IPS-11a (cell line): ENCODE measurements at regions not wholly inside any gene's neighbourhood (a gene's known extent, or its start where the extent isn't known, plus 50 kb on each side); places are given as distances from the start of the nearest gene placed in this dataset.
"Not testable (repeated sequence)": the region's sequence is repeated elsewhere in the genome, so short reads cannot be mapped to it uniquely, and the experiment has no call there.

Source experiments
- H3K4me3 ChIP-seq: one replicate; pipeline ENCODE4 v1.5.1; 2013; ENCODE audit warnings: low read depth, low read length, control low read depth

DNA sequence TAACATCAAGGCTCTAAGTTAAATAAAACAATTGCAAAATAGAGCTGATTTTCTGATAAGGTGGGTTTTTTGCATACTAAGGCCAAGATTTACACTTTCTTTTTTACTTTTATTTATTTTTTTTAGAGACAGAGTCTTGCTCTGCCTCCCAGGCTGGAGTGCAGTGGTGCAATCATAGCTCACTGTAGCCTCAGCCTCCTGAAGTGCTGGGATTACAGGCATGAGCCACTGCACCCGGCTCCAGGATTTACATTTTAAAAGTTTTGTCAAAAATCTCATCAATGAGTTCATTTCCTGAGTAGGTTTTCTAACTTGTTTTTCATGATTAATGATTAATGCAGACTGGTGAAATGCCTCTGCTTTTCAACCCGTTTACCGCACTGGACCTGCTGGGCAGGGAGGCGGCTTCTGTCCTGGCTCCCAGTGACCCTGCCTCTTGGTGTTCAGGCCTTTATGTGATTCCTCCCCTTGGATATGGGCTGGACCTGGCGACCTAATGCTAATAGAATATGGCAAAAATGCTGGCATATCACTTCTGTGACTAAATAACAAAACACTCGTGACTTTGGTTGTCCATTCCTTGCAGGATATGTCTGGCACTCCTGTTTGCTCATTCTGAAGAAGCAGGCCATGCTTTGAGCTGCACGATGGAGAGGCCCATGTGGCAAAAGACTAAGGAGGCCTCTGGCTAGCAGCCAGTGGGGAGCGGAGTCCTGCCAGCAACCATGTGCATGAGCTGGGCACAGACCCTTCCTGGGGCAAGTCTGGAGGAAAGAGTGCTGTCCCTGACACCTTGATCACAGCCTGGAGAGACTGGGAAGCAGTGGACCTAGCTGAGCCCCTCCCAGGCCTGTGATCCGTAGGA lies 72.2 kb upstream of the PTCH1 start:
- no peak overlapping the region for H3K4me3 ChIP-seq

DNA sequence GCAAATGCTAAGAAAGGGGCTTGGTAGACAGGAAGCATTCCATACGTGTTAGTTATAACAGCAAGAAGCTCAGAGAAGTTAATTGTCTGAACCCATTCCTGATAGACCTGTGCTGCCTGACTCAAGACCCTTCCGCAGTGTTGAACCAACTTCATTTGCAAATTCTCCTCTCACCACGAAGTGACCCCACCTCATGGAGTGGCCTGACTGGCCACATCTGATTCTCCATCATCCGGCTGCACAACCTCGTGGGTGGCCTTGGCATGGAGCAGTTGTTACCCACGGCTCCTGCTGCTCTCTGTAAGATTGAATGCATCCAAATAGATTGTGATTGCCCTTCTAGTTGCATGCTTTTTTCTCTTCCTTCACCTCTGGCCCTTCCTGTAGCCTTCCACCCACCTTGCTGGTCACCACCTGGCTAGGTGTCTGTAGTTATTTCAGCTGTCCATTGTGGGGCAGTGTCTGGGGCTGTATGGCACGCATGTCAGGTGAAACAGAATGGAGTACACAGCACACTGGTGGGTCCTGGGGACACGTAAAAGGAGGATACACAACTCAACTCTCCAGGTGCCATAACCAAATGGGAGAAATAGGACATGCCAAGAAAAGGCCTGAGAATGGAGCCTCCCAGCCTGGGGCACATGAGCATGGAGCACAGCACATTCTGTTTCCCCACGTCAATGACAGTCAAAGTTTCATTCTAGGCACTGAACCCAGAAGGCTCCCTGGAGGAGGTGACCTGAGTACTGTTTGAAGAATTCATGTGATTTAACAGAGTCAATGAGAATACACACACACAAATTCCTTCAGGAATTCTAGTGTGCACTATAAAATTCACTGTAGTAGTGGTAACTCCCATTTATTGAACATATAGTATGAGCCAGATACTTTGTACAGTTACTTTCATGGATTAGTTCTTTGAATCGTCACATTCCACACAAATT lies 70.5 kb upstream of the PTCH1 start:
- no peak overlapping the region for H3K4me3 ChIP-seq

DNA sequence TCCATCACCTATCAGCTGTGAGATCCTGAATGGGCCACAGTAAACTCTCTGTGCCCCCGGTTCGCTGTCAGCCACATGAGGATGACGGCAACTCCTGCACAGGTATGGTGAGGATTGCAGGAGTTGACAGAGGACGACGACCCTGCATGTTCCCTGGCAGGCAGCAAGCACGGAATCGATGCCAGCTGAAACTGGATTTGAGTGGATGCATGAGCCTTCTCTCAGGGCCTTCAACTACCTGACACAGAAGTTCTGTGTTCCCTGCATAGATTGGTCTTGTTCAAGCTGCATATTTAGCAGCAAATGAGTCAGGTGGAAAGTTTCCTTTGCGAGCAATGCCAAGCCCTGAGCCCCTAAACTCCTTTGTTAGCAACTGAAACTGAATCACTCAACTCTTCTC lies 69.6 kb upstream of the PTCH1 start:
- H3K4me3 ChIP-seq = no peak overlapping the region

DNA sequence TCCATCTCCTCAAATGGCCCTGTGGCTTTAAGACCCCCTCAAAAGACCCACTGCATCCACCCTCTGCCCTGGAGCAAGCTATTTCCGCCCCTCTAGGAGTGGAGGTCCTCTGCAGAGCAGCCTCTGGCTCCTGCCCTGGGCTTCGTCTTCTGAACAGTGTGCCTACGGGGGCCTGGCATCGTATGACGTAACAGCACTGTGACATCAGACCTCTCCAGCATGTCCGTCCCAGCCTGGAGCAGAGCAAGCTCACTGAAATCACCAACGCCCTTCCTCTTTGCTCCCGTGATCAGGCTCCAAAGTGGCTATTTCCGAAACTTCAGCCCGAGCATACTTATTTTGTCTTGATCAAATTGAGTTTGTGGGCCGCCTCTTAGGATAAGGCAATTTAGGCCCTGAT lies 69.1 kb upstream of the PTCH1 start:
- H3K4me3 ChIP-seq = no peak overlapping the region

DNA sequence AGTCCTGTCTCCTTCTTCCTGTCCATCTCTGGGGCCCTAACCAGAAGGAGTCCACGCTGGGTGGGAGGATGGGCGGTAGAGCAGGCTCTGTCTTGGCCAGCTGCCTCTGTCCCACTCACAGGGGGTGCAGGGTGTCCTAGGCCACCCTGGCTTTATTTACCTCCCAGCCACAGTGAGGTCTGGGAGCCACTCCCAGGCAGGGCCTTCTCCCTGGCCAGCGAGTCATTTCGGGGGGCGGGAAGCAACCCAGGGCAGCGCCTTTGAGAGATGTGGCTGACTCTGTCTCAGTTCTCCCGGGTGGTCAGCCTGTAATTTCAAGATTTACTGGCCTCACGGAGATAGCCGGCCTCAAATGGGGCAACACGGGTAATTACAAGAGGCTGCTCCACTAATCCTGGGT lies 67.4 kb upstream of the PTCH1 start:
- no peak overlapping the region for H3K4me3 ChIP-seq

DNA sequence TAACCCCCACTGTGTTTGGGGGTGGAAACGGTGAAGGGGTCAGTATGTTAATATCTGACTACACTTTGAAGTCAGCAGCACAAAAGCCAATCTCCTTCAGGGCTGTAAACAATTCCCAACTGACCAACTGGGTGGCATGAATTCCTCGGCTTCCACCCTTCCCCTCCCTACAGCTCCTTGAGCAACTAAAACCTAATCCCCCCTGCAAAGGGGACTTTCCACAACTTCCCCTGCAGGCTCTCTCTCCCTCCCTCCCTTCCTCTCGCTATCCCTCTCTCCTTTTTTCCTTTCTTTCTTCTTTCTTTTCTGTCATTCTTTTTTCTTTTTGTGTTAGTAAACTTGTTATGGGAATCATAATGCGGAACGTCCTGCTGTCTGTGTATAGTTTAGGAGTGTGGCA lies 65.1 kb upstream of the PTCH1 start:
- H3K4me3 ChIP-seq = no peak overlapping the region

DNA sequence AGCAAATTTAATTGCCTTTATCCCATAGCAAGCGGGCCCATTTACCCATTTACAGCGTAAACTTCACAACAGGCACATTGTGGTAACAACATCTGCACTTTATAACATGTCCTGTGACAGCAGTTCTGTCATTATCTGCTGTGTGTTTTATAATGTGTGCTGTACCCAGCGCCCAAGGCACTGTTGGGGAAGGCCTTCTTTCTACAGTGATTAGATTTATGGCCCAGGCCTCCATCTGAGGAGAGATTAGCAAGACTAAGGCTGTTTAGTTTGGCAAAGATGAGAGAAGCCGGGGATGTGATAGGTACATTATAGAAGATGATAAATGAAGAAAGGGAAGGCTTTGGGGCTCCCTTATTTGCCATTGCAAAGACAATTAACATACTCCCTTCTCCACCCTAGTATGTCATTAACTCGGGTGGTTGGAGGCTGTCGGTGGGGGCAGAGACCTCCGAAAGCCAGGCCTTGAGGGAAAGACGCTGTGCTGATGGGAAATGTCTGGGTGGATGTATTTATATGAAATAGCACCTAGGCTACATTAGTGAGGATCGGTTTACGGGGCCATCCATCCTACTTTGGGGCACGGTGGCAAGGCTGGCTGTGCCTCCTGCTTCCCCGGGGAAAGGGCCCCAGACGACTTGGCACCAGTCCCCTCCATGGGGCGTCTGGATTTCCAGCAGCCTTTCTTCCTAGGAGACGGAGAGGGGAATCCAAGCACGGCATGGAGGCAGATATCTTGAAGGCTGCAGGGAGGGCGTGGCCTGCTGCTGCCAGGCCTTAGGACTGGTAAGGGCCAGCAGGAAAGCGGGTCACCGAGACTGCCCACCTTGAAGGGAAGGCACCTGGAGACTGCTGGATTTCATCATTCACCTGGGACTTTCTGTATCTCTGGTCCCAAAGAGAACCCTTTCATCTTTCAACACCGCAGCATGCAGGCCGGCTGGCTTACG lies 64.3 kb upstream of the PTCH1 start:
- H3K4me3 ChIP-seq = no peak overlapping the region

DNA sequence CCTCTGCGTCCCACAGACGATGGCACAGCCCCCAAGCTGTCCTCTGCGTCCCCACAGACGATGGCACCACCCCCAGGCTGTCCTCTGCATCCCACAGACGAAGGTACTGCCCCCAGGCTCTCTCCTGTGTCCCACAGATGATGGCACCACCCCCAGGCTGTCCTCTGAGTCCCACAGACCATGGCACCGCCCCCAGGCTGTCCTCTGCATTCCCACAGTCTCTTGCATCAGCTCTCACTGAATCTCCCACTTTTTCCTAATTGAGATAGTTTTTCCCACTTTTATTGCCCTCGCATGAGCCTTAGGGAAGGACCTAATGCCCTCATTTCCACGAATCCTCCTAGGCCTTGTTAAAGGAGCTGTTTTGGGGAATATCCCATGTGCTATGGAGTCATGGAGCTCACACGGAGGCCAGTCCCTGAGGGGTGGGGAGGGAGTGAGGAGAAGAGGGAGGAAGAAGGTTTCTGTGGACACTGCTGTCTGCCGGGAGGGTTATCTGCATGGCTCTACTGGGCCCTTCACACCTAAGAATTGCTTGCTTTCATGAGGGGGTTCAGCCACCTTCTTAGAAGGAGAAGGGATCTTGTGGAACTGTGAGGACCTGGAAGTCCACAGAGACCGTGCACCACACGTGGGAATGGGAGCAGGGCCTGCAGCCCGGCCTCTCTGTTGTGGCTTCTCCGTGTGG lies 58.2 kb upstream of the PTCH1 start:
- no peak overlapping the region for H3K4me3 ChIP-seq

DNA sequence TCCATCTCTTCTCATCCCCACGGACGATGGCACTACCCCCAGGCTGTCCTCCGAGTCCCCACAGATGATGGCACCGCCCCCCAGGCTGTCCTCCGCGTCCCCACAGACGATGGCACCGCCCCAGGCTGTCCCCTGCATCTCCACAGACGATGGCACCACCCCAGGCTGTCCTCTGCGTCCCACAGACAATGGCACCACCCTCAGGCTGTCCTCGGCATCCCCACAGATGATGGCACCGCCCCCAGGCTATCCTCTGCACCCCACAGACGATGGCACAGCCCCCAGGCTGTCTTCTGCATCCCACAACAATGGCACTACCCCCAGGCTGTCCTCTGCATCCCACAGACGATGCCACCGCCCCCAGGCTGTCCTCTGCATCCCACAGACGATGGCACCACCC lies 57.4 kb upstream of the PTCH1 start:
- H3K4me3 ChIP-seq = no peak overlapping the region

DNA sequence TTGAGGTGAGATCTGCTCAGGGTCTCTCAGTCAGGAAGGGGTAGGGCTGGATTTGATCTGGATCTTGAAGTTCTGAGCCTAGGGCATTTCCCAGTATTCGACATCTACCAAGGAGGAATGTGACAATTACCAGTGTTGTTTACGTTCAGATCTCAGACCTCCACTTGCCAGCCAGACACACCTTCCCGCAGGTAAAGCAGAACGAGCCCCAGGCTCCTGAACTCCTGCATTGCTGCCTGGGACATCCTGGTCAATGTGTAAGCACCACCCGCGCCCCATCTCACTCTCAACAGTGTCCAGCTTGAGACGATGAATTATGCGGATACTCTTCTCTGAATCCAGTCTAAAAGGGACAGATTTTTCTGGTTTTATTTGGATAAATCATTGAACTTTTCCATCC lies 56.7 kb upstream of the PTCH1 start:
- no peak overlapping the region for H3K4me3 ChIP-seq

DNA sequence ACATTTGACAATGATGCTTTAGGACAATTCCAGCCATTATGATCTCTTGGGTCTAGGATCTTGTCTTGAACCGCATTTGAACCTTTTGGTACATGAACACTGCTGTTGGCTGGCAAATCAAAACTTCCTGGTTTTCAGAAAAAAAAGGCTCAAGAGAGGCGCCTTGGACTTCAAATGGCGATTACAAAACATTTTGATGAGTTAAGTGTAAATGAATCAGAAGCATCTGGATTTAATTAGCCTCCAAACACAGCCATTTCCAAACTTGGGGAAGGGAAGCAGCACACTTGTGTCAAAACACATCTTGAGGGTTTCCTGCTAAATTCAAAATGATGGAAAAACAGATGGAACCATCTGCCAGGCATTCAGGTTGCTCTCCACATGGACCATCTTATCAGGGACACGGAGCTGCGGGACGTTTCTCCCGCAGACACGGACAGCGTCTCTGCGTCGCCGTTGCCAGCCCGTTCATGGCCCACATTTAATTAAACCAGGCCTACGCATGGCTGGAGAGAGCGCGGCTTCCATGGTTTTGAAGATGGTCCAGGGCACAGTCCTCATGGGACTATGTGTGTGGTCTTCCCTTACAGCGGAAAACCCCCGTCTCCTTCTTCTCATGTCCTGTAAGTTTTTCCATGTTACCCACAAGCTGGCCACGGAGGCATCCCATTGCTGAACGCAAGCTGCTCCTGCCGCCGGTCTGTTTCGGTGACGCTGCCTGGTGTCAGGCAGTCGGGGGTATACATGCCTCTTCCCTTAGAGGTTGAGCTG lies 55.8 kb upstream of the PTCH1 start:
- H3K4me3 ChIP-seq = no peak overlapping the region

DNA sequence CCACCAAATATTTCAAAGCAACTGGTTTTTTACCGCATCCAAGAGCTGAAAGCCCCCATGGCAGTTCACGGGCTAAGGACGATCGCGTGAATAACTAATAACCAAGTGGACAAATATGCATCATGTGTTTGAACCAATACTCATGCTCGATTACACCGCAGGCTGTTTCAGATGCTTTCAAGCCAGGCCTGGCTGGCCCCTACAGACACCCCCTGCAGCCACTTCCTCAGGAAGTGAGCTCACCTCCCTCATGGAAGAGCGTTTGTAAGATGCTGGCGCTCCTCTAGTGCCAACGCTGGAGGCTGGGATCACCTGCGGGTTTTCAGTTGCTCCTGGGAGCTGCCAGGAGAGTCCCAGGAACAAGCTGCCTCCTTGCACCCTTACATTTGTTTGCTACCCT lies 53.9 kb upstream of the PTCH1 start:
- no peak overlapping the region for H3K4me3 ChIP-seq

DNA sequence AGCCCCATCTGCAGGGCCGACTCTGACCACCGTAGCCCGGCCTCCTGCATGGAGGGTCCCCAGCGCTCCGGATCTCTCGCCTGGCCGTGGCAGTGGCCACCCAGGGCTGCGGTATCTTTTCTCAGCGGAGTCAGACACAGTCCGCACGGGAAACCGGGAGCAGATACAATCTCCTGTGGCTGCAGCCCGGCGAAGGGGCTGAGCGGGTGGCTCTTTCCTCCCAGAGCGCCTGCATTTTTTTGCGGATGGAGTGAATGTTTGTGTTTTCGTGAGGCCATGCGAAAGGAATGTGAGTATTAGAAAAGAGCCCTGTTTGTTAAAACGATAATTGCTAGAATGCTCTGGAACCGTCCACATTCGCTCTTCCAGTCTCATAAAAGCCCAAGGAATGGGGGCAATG lies 53.4 kb upstream of the PTCH1 start:
- H3K4me3 ChIP-seq = no peak overlapping the region

DNA sequence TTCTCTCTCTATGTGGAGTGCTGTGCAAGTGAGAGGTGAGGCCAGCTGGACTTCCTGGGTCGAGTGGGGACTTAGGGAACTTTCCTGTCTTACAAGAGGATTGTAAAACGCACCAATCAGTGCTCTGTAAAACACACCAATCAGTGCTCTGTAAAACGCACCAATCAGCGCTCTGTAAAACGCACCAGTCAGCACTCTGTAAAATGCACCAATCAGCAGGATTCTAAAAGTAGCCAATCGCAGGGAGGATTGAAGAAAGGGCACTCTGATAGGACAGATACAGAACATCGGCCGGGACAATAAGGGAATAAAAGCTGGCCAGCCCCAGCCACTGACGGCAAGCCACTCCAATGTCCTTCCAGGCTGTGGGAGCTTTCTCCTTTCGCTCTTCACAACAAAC lies 52.0 kb upstream of the PTCH1 start:
- H3K4me3 ChIP-seq = not testable (repeated sequence)
